Stimulated activated CD4-positive, alpha-beta T cell treated with anti-CD3 and anti-CD28 coated beads, Interleukin-4, amount 100 ng/mL, for 1 hour (primary cell): ENCODE measurements at regions not wholly inside any gene's neighbourhood (a gene's known extent, or its start where the extent isn't known, plus 50 kb on each side); places are given as distances from the start of the nearest gene placed in this dataset.
"Not testable (repeated sequence)": the region's sequence is repeated elsewhere in the genome, so short reads cannot be mapped to it uniquely, and the experiment has no call there.

Source experiments
- DNase-seq: peaks from one replicate; pipeline ENCODE4 v3.0.0-alpha.2; 2020

GRCh38 chr17:34771891-34772290 lies 189.4 kb downstream of the CCT6B start:
- no peak for DNase-seq

DNA sequence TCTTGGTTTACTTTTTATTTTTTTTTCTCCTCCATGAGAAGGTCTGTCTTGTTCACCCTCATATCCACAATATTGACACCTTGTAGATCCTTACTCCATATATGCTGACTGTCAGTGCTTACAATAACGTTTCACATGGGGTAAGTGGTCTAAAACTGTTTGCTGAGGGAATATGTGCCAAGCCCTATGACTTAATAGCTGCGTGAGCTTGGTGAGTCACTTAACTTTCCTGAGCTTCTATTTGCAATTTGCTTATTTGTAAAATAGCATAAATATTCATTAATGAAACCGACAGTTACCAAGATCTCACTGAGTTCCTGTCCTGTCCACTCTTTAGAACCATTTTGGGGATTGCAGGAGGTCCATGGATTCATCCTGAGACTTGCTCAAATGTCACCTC lies 190.7 kb downstream of the CCT6B start:
- no peak for DNase-seq

- DNase-seq: no peak
Observed at GRCh38 chr17:34769899-34770298, 190.5 kb downstream of the TMEM132E start.

- no peak for DNase-seq
Observed at GRCh38 chr17:34769049-34769448, 189.7 kb downstream of the TMEM132E start.

DNA sequence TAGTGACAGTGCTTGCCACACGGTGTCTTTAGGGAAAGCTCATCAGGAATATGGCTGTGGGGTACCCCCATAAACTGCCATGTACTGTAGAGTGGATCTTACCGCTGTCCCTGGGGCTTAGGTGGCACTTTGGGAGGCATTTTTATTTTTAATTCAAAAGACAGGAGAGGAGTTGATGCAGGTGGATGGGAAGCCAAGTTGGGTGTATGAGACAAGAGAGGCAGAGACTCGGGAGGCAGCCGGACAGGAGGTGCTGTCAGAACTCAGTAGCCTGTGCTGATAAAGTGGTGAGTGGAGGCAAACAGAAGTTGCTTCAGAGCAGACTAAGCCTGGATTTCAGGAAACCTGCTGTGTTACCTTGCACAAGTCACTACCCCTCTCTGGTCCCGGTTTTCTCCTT lies 185.9 kb downstream of the TMEM132E start:
- DNase-seq: no peak

DNA sequence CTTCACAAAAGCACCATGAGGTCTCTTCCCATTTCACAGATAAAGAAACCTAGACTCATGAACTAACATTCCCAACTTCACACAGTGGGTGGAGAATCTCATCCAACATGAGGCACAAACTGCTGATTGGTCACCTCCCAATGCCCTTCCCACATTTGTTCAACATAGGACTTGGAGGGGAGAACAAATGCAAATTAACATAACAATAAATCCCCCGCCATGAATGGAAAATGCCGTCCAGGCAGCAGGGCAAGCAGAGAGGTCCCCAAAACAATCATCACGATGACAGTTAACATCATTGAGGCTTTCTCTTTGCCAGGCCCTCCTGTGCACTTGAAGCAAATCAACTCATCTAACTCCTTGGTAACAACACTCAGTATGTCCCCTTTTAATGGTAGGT lies 185.3 kb downstream of the TMEM132E start:
- DNase-seq: no peak

GRCh38 chr17:34763728-34764665 lies 184.6 kb downstream of the TMEM132E start:
- no peak for DNase-seq

DNA sequence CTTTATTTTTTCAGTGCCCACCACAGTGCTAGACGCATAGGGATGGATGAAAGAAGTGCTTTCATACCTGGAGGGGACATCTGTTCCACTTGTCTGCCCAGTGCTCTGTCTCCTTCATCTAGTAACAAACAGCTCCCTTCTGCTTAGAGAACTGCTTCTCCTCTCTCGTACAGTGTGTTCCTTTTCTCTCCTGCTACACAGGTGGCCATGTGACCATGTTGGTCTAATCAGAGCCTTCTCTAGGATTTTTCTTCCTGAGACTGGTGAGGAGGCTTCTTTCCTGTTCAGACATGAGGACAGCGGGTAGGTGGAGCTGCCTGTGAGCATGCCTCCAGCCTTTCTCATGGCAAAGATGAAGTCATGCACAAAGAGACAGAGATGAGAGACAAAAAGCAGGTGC lies 182.7 kb downstream of the TMEM132E start:
- DNase-seq: no peak

GRCh38 chr17:34761646-34762045 lies 182.3 kb downstream of the TMEM132E start:
- DNase-seq: no peak

DNA sequence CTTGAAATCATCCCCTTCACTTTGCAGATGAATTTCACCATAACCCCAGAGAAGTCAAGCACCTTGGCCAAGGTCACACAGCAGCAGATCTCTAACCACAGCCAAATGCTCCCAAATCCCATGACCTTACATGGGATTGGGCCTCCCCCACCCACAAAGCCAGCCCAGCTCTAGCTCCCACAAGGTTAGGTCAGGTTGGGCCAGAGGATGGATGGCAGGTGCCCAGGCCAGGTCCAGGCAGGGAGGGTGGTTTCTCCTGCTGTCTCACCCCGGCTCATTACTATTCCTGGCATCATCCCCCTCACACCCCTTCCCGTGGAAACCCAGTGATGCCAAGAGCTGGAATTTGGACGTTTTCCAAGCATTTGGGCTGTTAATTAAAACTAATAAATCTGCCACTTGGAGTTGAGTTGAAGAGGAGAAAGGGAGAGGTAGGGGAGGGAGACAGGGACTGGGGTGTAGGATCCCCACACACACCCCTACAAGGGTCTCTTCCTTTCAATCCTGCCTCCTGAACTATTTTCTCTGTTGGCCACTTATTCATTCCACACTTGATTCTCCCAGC lies 181.6 kb downstream of the TMEM132E start:
- DNase-seq: no peak

- DNase-seq: no peak
Observed at GRCh38 chr17:34758718-34759117, 179.3 kb downstream of the TMEM132E start.

- DNase-seq: no peak
Observed at GRCh38 chr17:34758316-34758715, 178.9 kb downstream of the TMEM132E start.

GRCh38 chr17:34757611-34758010 lies 178.2 kb downstream of the TMEM132E start:
- no peak for DNase-seq

- DNase-seq: no peak
Observed at GRCh38 chr17:34757106-34757505, 177.7 kb downstream of the TMEM132E start.

- no peak for DNase-seq
Observed at GRCh38 chr17:34756637-34757021, 177.2 kb downstream of the TMEM132E start.

GRCh38 chr17:34755981-34756636 lies 176.7 kb downstream of the TMEM132E start:
- no peak for DNase-seq

GRCh38 chr17:34755371-34755770 lies 176.0 kb downstream of the TMEM132E start:
- no peak for DNase-seq

DNA sequence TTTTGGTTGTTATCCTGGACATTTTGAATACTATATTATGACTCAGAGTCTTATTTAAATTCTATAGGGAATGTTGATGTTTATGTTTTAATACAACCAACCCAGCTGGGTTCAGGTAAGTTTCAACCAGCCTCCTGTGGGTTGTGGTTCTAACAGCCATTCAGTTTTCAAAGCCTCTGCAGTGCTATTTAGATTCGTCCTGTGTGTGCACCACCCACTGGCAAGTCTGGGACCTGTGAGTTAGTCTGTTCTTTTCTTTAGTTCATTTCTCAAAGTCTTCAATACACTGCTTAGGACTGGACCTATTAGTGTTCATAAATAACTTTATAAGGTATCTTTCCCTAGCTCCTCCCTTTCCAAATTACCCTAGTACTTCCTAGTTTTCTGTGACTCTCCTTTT lies 170.6 kb downstream of the TMEM132E start:
- no peak for DNase-seq

GRCh38 chr17:34741967-34742366 lies 162.6 kb downstream of the TMEM132E start:
- DNase-seq: no peak

GRCh38 chr17:34740565-34741520 lies 161.5 kb downstream of the TMEM132E start:
- DNase-seq: no peak

DNA sequence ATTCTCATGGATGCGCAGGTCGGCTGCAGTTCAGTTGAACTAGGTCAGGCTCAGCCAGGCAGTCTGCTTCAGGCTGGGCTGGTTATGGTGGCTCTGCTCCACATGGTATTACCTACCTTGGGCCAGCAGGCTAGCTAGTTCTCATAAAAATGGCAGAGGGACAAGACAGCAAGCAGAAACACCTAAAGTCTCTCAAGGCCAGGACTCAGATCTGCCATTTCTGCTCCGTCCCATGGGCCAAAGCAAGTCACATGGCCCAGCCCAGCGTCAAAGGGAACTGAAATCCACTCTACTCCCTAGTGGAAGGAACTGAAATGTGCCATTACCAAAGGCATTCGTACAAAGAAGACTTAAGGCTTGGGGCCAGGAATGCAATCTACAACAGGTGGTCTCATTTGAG lies 160.0 kb downstream of the TMEM132E start:
- DNase-seq: no peak

DNA sequence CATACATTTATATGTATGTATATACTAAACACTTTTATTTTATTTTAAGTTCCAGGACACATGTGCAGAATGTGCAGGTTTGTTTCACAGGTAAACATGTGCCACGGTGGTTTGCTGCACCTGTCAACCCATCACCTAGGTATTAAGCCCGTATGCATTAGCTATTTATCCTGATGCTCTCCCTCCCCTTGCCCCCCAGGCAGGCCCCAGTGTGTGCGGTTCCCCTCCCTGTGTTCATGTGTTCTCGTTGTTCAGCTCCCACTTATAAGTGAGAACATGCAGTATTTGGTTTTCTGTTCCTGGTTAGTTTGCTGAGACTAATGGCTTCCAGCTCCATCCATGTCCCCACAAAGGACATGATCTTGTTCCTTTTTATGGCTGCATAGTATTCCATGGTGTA lies 158.3 kb downstream of the TMEM132E start:
- not testable (repeated sequence) for DNase-seq

DNA sequence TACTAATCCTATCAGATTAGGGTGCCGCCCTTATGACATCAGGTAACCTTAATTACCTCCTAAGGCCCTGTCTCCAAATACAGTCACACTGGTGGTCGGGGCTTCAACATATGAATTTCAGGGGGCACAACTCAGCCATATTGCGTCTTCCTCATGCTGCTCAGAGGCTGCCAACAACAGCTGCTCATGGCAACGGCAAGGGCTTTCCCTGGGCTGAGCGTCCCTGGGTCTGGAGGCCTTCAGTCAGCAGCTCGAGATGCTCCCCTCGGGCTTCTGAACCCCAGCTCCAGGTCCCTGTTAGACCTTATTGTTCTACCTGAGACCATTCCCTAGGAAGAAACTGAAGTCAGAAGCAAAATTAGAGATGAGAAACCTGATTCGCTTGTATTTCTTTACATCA lies 157.2 kb downstream of the TMEM132E start:
- no peak for DNase-seq
